Panc1 (cell line): ENCODE measurements at regions not wholly inside any gene's neighbourhood (a gene's known extent, or its start where the extent isn't known, plus 50 kb on each side); places are given as distances from the start of the nearest gene placed in this dataset.

Source experiments
- ATAC-seq: fragments of 200-7000 bp; cut with Tn5 transposase; 2 replicates; pipeline ENCODE4 v1.9.1; 2020; ENCODE audit warnings: mild to moderate bottlenecking, moderate library complexity
- BruUV-seq: library from RNA; stranded (reverse); fragments of 400-500 nt; replicated peaks from 2 replicates; lab custom pipeline; 2021; lab: Mats Ljungman, UMichigan
- CTCF ChIA-PET: fragments of 300-600 bp; sonication (Branson Sonifier 250); formaldehyde crosslinking; loops from one replicate; lab custom pipeline; 2022; ENCODE audit warnings: antibody characterized with exemption; lab: Charles Lee
- POLR2A ChIA-PET: fragments of 300-600 bp; sonication (Branson Sonifier 250); formaldehyde crosslinking; loops from one replicate; lab custom pipeline; 2022; ENCODE audit warnings: antibody characterized with exemption; lab: Charles Lee
- DNase-seq: peaks from one replicate; pipeline ENCODE4 v3.0.0-alpha.2; 2010; ENCODE audit warnings: low read depth, low spot score
- H3K27ac ChIP-seq: 2 replicates; pipeline ENCODE4 v1.5.1; 2011; ENCODE audit warnings: mild to moderate bottlenecking, low read length, inconsistent platforms
- H3K27me3 ChIP-seq: fragments of 200-500 bp; sonication (Bioruptor generic); 2 replicates; pipeline ENCODE4 v1.6.0; 2014; ENCODE audit warnings: low read length, inconsistent platforms; ENCODE audit not compliant: control insufficient read depth, insufficient read depth
- H3K36me3 ChIP-seq: fragments of 200-500 bp; sonication (Bioruptor generic); 2 replicates; pipeline ENCODE4 v1.5.1; 2014; ENCODE audit warnings: inconsistent platforms, mild to moderate bottlenecking, low read length, moderate library complexity; ENCODE audit not compliant: control insufficient read depth, insufficient read depth
- H3K4me1 ChIP-seq: 2 replicates; pipeline ENCODE4 v1.5.1; 2011; ENCODE audit warnings: inconsistent platforms, mild to moderate bottlenecking, low read length, moderate library complexity; ENCODE audit not compliant: control insufficient read depth, insufficient read depth
- H3K4me3 ChIP-seq, 2 experiments: 2 replicates each; pipeline ENCODE4 v1.5.1; 2011 to 2012; ENCODE audit warnings: low read depth in 2 of 2, low read length in 2 of 2, mild to moderate bottlenecking in 2 of 2, inconsistent platforms in 1 of 2, moderate library complexity in 1 of 2
- H3K9me3 ChIP-seq: fragments of 200-500 bp; sonication (Bioruptor generic); 2 replicates; pipeline ENCODE4 v1.5.1; 2014; ENCODE audit warnings: low read depth, mild to moderate bottlenecking, inconsistent platforms, low read length, moderate library complexity; ENCODE audit not compliant: control insufficient read depth, insufficient read depth
- POLR2AphosphoS5 ChIP-seq: IDR thresholded peaks from 2 replicates; pipeline ENCODE4 v1.6.1; 2012; ENCODE audit warnings: mild to moderate bottlenecking, low read depth, low read length, moderate library complexity
- REST ChIP-seq, 2 experiments: IDR thresholded peaks; 2 replicates each; pipeline ENCODE4 v1.6.1; 2011 to 2012; ENCODE audit warnings: low read depth in 2 of 2, control low read depth in 1 of 2, low read length in 1 of 2, mild to moderate bottlenecking in 1 of 2, moderate library complexity in 1 of 2; ENCODE audit not compliant: insufficient read depth in 1 of 2
- SIN3A ChIP-seq: IDR thresholded peaks from 2 replicates; pipeline ENCODE4 v1.6.1; 2012; ENCODE audit warnings: low read depth, mild to moderate bottlenecking, low read length, moderate library complexity, borderline replicate concordance; ENCODE audit not compliant: insufficient read depth
- TCF7L2 ChIP-seq: IDR thresholded peaks from 2 replicates; pipeline ENCODE4 v1.6.1; 2011; ENCODE audit warnings: mild to moderate bottlenecking, low read depth, low read length, inconsistent platforms
- in situ Hi-C: cut with HindIII; loops from 2 replicates; pipeline ENCODE4 v1.10.0; 2016; ENCODE audit warnings: low sequenced_read_pairs, low pct_unique_long_range_greater_than_20kb
- intact Hi-C: fragments of 100-400 bp; cut with micrococcal nuclease; formaldehyde crosslinking; loops from one replicate; pipeline ENCODE4 v1.10.0; 2022; ENCODE audit not compliant: unreplicated experiment
- TF ChIP-seq, protein P1 (sequence below): fragments of 450-650 bp; IDR thresholded peaks from 2 replicates; pipeline ENCODE4 v1.5.1; 2017; ENCODE audit warnings: mild to moderate bottlenecking

DNA sequence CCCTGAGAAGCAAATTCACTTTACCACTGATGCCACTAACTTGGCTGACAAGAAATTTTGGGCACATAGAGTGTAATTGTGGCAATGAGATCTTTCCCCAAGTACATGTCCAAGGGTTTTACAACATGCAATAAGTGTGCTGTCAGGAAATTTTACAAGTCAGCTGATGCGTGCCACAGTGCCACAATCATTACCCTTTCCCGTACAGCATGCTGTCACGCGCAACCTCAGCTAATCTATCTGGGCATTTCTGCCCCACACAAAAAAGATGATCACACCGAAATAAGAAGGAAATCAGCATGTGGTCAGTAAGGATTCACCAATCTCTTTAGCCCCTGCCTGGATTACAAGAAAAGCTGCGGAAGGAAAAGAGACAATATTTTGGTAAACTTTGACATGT is 163.6 kb upstream of the PREP start:
- in situ Hi-C loops (no loop called here), intact Hi-C loops (no loop called here)
- no peaks in the 10 kb centered on the region for H3K4me1 ChIP-seq
- H3K27me3 ChIP-seq: no peaks in the 10 kb centered on the region
- ATAC-seq (no peak), DNase-seq (no peak)
- H3K4me3 ChIP-seq: no peak overlapping the region
- TF ChIP-seq, protein P1, sequence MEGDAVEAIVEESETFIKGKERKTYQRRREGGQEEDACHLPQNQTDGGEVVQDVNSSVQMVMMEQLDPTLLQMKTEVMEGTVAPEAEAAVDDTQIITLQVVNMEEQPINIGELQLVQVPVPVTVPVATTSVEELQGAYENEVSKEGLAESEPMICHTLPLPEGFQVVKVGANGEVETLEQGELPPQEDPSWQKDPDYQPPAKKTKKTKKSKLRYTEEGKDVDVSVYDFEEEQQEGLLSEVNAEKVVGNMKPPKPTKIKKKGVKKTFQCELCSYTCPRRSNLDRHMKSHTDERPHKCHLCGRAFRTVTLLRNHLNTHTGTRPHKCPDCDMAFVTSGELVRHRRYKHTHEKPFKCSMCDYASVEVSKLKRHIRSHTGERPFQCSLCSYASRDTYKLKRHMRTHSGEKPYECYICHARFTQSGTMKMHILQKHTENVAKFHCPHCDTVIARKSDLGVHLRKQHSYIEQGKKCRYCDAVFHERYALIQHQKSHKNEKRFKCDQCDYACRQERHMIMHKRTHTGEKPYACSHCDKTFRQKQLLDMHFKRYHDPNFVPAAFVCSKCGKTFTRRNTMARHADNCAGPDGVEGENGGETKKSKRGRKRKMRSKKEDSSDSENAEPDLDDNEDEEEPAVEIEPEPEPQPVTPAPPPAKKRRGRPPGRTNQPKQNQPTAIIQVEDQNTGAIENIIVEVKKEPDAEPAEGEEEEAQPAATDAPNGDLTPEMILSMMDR: no peak
- TF ChIP-seq POLR2AphosphoS5 (no peak), TCF7L2 (no peak), SIN3A (no peak), REST (IDR thresholded peaks at IDR 0.05; ENCODE audit: insufficient read depth in 1 of 2, low read depth in 2 of 2, low read length in 1 of 2) (no peak)
- H3K27ac ChIP-seq: no peak overlapping the region
- no peaks in the 10 kb centered on the region for H3K9me3 ChIP-seq
- H3K36me3 ChIP-seq: no peaks in the 10 kb centered on the region
- ChIA-PET POLR2A (no interaction called here), CTCF (no interaction called here)
- BruUV-seq: no TSS peak

- TF ChIP-seq TCF7L2 (no peak), POLR2AphosphoS5 (no peak)
- no peak overlapping the region for H3K4me3 ChIP-seq
- H3K4me1 ChIP-seq: no peaks in the 10 kb centered on the region
- CTCF ChIA-PET: no interaction called here
- POLR2A ChIA-PET: no interaction called here
- intact Hi-C loops: no loop called here
- in situ Hi-C loops: no loop called here
- H3K27ac ChIP-seq: no peak overlapping the region
- H3K9me3 ChIP-seq: no peaks in the 10 kb centered on the region
- DNase-seq: no peak
- H3K27me3 ChIP-seq: no peaks in the 10 kb centered on the region
- no TSS peak for BruUV-seq
- H3K36me3 ChIP-seq: no peaks in the 10 kb centered on the region
- no peak for ATAC-seq
Observed at GRCh38 chr6:105564121-105564902, 161.4 kb upstream of the PREP start.

DNA sequence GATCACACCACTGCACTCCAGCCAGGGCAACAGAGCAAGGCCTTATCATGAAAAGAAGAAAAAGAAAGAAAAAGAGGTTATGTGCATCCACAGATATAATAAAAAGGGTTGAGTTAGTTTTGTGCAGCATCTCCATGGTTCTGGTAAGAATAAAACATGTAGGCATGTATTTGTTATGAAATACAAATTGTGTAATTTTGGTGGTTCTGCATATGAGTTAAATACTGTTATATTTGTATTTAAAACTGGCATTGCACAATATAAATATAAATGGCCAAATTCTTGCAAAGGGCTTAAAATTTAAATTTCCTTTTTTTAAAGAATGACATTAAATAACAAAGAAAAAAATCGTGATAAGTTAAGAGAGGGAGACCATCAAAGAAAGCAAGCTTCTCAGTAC is 159.1 kb upstream of the PREP start:
- POLR2A ChIA-PET: interaction anchor here (0.6 kb wide), 1 partner anchor 188 kb away, joined by 3 read pairs; no protein-coding TSS in a partner anchor

More for the DNA sequence above, 159.1 kb upstream of the PREP start:
- no peak for DNase-seq
- Histone ChIP-seq H3K27me3 (no peaks in the 10 kb centered on the region), H3K4me3 (no peak overlapping the region), H3K27ac (no peak overlapping the region), H3K4me1 (no peaks in the 10 kb centered on the region), H3K36me3 (no peaks in the 10 kb centered on the region), H3K9me3 (no peaks in the 10 kb centered on the region)
- ATAC-seq: no peak
- TF ChIP-seq SIN3A (no peak), TCF7L2 (no peak), POLR2AphosphoS5 (no peak), REST (IDR thresholded peaks at IDR 0.05; ENCODE audit: insufficient read depth in 1 of 2, low read depth in 2 of 2, low read length in 1 of 2) (no peak)
- TF ChIP-seq, protein P1: no peak
- in situ Hi-C loops (no loop called here), intact Hi-C loops (no loop called here)
- no TSS peak for BruUV-seq
- CTCF ChIA-PET: no interaction called here
